DND-41 (cell line): ENCODE measurements at regions not wholly inside any gene's neighbourhood (a gene's known extent, or its start where the extent isn't known, plus 50 kb on each side); places are given as distances from the start of the nearest gene placed in this dataset.

Source experiments
- CTCF ChIP-seq: IDR thresholded peaks from 2 replicates; pipeline ENCODE4 v1.5.1; 2012; ENCODE audit warnings: borderline replicate concordance, low read length, moderate library complexity, mild to moderate bottlenecking; ENCODE audit not compliant: poor library complexity, severe bottlenecking; ENCODE audit errors: extremely low read depth
- EZH2 ChIP-seq: IDR thresholded peaks from 3 replicates; pipeline ENCODE4 v1.6.1; 2012; ENCODE audit warnings: borderline replicate concordance, low read depth, mild to moderate bottlenecking, moderate library complexity, low read length, inconsistent platforms; ENCODE audit not compliant: severe bottlenecking

DNA sequence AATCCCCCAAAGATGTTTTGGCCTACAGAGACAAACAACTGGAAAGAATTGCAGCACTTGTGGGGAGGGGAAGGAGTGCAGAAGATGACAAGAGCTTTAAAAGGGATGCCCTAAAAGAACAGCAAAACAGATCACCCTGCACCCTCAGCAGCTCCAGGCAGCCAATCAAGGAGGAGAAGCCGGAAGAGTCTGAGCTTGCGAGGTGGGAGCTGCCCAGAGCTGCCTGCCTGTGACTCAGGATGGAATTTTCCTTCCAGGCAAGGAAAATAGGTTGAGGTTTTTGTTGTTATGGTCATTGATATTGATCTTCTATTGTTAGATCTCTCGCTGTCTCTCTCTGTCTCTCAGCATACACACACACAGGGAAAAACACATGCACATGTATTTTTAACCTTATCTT lies 70.3 kb upstream of the MAP1B start:
- TF ChIP-seq CTCF (no peak), EZH2 (no peak)
